Endodermal cell (in vitro differentiated cells): ENCODE measurements at regions not wholly inside any gene's neighbourhood (a gene's known extent, or its start where the extent isn't known, plus 50 kb on each side); places are given as distances from the start of the nearest gene placed in this dataset.

ENCODE experiments used
- DNase-seq: peaks from one replicate; pipeline ENCODE4 v3.0.0-alpha.2; 2017
- H3K27ac ChIP-seq: 2 replicates; pipeline ENCODE4 v1.5.1; 2013; ENCODE audit warnings: mild to moderate bottlenecking, low read depth, low read length, moderate library complexity
- H3K27me3 ChIP-seq: 2 replicates; pipeline ENCODE4 v1.6.1; 2013; ENCODE audit warnings: mild to moderate bottlenecking, low read length, moderate library complexity; ENCODE audit not compliant: insufficient read depth, control insufficient read depth, poor library complexity, severe bottlenecking
- H3K36me3 ChIP-seq: 2 replicates; pipeline ENCODE4 v1.7.0; 2013; ENCODE audit warnings: mild to moderate bottlenecking, low read length, moderate library complexity; ENCODE audit not compliant: control insufficient read depth, insufficient read depth
- H3K4me1 ChIP-seq: one replicate; pipeline ENCODE4 v1.7.0; 2013; ENCODE audit warnings: low read length; ENCODE audit not compliant: control insufficient read depth, insufficient read depth
- H3K4me3 ChIP-seq: 2 replicates; pipeline ENCODE4 v1.5.1; 2013; ENCODE audit warnings: mild to moderate bottlenecking, low read length, moderate library complexity
- H3K9ac ChIP-seq: 2 replicates; pipeline ENCODE4 v1.6.1; 2013; ENCODE audit warnings: mild to moderate bottlenecking, low read length, moderate library complexity; ENCODE audit not compliant: poor library complexity, severe bottlenecking; ENCODE audit errors: extremely low read depth
- H3K9me3 ChIP-seq: 2 replicates; pipeline ENCODE4 v1.6.1; 2013; ENCODE audit warnings: mild to moderate bottlenecking, low read length, moderate library complexity; ENCODE audit not compliant: control insufficient read depth
- H3K27ac Mint-ChIP-seq: 2 replicates; pipeline ENCODE4 v1.8.0; 2020; ENCODE audit warnings: mixed read lengths
- H3K27me3 Mint-ChIP-seq: 2 replicates; pipeline ENCODE4 v1.8.0; 2021; ENCODE audit warnings: mild to moderate bottlenecking, mixed read lengths; ENCODE audit not compliant: insufficient read depth
- H3K36me3 Mint-ChIP-seq: 2 replicates; pipeline ENCODE4 v1.8.0; 2020; ENCODE audit warnings: low read depth, mixed read lengths
- H3K4me1 Mint-ChIP-seq: 2 replicates; pipeline ENCODE4 v1.8.0; 2020; ENCODE audit warnings: mixed read lengths
- H3K4me3 Mint-ChIP-seq: 2 replicates; pipeline ENCODE4 v1.8.0; 2020; ENCODE audit warnings: mild to moderate bottlenecking, moderate library complexity, mixed read lengths
- H3K9me3 Mint-ChIP-seq: 2 replicates; pipeline ENCODE4 v1.8.0; 2020; ENCODE audit warnings: mild to moderate bottlenecking, mixed read lengths
- WGBS, 2 experiments: methylation state at CpG; one replicate each; pipeline versions ENCODE4 v1.1.5 to v1.1.7; 2013; ENCODE audit warnings: missing lambda C conversion rate in 2 of 2, mixed read lengths in 1 of 2; ENCODE audit not compliant: insufficient coverage in 1 of 2, insufficient read length in 1 of 2; 5-methylcytosine and 5-hydroxymethylcytosine counted together
- TF ChIP-seq, protein P1 (sequence below): fragments of 200-600 bp; sonication (generic); conservative IDR thresholded peaks from 2 replicates; pipeline ENCODE4 v1.5.0; 2021; ENCODE audit warnings: antibody characterized with exemption, mild to moderate bottlenecking

DNA sequence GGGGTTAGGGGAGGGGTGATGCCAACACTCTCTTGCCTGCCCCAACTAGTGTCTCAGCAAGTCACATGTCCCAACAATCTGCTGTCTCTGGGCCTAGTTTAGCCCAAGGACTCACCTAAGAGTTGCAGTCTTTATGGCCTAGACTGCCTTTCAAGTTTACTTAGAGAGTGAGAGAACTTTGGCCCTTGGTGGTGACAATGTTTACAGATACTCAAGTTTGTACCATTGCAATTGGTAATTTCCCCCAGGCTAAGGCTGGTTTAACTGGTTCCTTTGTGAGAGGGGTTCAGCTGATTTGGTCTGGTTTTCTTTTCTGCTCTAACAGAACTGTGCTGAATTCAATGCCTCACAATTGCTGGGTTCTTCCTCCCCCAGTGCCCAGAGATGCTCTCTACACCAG, 1279.9 kb upstream of the EYS start:
- Mint-ChIP-seq H3K27me3 (no peaks in the 10 kb centered on the region), H3K27ac (no peak overlapping the region), H3K4me3 (no peak overlapping the region), H3K36me3 (no peaks in the 10 kb centered on the region), H3K9me3 (peaks cover 17% of the 10 kb centered on the region), H3K4me1 (no peaks in the 10 kb centered on the region)
- TF ChIP-seq, protein P1, sequence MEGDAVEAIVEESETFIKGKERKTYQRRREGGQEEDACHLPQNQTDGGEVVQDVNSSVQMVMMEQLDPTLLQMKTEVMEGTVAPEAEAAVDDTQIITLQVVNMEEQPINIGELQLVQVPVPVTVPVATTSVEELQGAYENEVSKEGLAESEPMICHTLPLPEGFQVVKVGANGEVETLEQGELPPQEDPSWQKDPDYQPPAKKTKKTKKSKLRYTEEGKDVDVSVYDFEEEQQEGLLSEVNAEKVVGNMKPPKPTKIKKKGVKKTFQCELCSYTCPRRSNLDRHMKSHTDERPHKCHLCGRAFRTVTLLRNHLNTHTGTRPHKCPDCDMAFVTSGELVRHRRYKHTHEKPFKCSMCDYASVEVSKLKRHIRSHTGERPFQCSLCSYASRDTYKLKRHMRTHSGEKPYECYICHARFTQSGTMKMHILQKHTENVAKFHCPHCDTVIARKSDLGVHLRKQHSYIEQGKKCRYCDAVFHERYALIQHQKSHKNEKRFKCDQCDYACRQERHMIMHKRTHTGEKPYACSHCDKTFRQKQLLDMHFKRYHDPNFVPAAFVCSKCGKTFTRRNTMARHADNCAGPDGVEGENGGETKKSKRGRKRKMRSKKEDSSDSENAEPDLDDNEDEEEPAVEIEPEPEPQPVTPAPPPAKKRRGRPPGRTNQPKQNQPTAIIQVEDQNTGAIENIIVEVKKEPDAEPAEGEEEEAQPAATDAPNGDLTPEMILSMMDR: no peak
- Histone ChIP-seq H3K27ac (no peak overlapping the region), H3K4me1 (no peaks in the 10 kb centered on the region), H3K9me3 (no peaks in the 10 kb centered on the region), H3K36me3 (no peaks in the 10 kb centered on the region), H3K9ac (no peak overlapping the region), H3K27me3 (no peaks in the 10 kb centered on the region), H3K4me3 (no peak overlapping the region)
- DNase-seq: no peak

GRCh38 chr6:66985816-66986215, 1278.8 kb upstream of the EYS start:
- DNase-seq: no peak
- TF ChIP-seq, protein P1: no peak
- no peak overlapping the region for H3K4me3 Mint-ChIP-seq

GRCh38 chr6:66970373-66970772, 1263.3 kb upstream of the EYS start:
- Histone ChIP-seq H3K27ac (no peak overlapping the region), H3K4me3 (no peak overlapping the region), H3K27me3 (no peaks in the 10 kb centered on the region), H3K36me3 (no peaks in the 10 kb centered on the region), H3K9ac (no peak overlapping the region), H3K9me3 (no peaks in the 10 kb centered on the region), H3K4me1 (no peaks in the 10 kb centered on the region)
- H3K9me3 Mint-ChIP-seq: peaks cover 2% of the 10 kb centered on the region
- H3K27ac Mint-ChIP-seq: no peak overlapping the region
- 100% methylated on average over 1 of the region's 1 CpG for WGBS, 2 experiments
- DNase-seq: no peak
- H3K36me3 Mint-ChIP-seq: no peaks in the 10 kb centered on the region
- TF ChIP-seq, protein P1: no peak
- H3K4me1 Mint-ChIP-seq: no peaks in the 10 kb centered on the region
- no peaks in the 10 kb centered on the region for H3K27me3 Mint-ChIP-seq
- no peak overlapping the region for H3K4me3 Mint-ChIP-seq

More at GRCh38 chr6:66985816-66986215, 1278.8 kb upstream of the EYS start:
- Mint-ChIP-seq H3K9me3 (peaks cover 9% of the 10 kb centered on the region), H3K4me1 (no peaks in the 10 kb centered on the region), H3K27ac (no peak overlapping the region), H3K27me3 (no peaks in the 10 kb centered on the region), H3K36me3 (no peaks in the 10 kb centered on the region)
- H3K4me3 ChIP-seq: no peak overlapping the region
- no peaks in the 10 kb centered on the region for H3K9me3 ChIP-seq
- WGBS, 2 experiments: 84% methylated on average over 1 of the region's 1 CpG; no CpG with 5 or more reads in 1 of the 2 experiments
- H3K4me1 ChIP-seq: no peaks in the 10 kb centered on the region
- H3K9ac ChIP-seq: no peak overlapping the region
- no peaks in the 10 kb centered on the region for H3K36me3 ChIP-seq
- no peak overlapping the region for H3K27ac ChIP-seq
- no peaks in the 10 kb centered on the region for H3K27me3 ChIP-seq
